Esophagus muscularis mucosa (tissue), 4 donors: ENCODE measurements at regions not wholly inside any gene's neighbourhood (a gene's known extent, or its start where the extent isn't known, plus 50 kb on each side); places are given as distances from the start of the nearest gene placed in this dataset.

Experiments
- DNase-seq: peaks from one replicate; pipeline ENCODE4 v3.0.0-alpha.2; 2017; ENCODE audit errors: extremely low spot score
- H3K27ac ChIP-seq, 4 donors: fragments of 200-600 bp; sonication (generic); replicated peaks in 1 of 4; 1 replicate in 3 of 4; 2 replicates in 1 of 4; pipeline ENCODE4 v1.5.1; 2016 to 2019; ENCODE audit warnings: mild to moderate bottlenecking in 1 of 4
- H3K27me3 ChIP-seq, 4 donors: fragments of 200-600 bp; sonication (generic); one replicate each; pipeline versions ENCODE4 v1.5.1 to v1.6.0; 2016 to 2019
- H3K36me3 ChIP-seq, 4 donors: fragments of 200-600 bp; sonication (generic); one replicate each; pipeline ENCODE4 v1.5.1; 2016 to 2019
- H3K4me1 ChIP-seq, 4 donors: fragments of 200-600 bp; sonication (generic); one replicate each; pipeline ENCODE4 v1.5.1; 2016 to 2019
- H3K4me3 ChIP-seq, 4 donors: fragments of 200-600 bp; sonication (generic); 1 replicate in 2 of 4; 2 replicates in 2 of 4; pipeline ENCODE4 v1.5.1; 2016 to 2019; ENCODE audit warnings: mild to moderate bottlenecking in 4 of 4, moderate library complexity in 1 of 4
- H3K9me3 ChIP-seq, 4 donors: fragments of 200-600 bp; sonication (generic); 1 replicate in 3 of 4; 2 replicates in 1 of 4; pipeline ENCODE4 v1.5.1; 2016 to 2019
- CTCF ChIP-seq, 3 experiments: fragments of 200-600 bp in 2 of 3; fragments of 450-650 bp in 1 of 3; sonication (generic) in 2 of 3; IDR thresholded peaks; one replicate each; pipeline ENCODE4 v1.5.1; 2017 to 2019; ENCODE audit warnings: antibody characterized with exemption in 3 of 3, mild to moderate bottlenecking in 2 of 3, moderate library complexity in 1 of 3
- EP300 ChIP-seq: sonication (generic); formaldehyde crosslinking; IDR thresholded peaks from one replicate; pipeline ENCODE4 v1.6.1; 2017; ENCODE audit warnings: antibody characterized with exemption
- POLR2A ChIP-seq: fragments of 450-650 bp; IDR thresholded peaks from one replicate; pipeline ENCODE4 v1.6.1; 2017; ENCODE audit warnings: antibody characterized with exemption, moderate library complexity, mild to moderate bottlenecking, low read depth
- POLR2AphosphoS5 ChIP-seq, 2 donors: sonication (generic); formaldehyde crosslinking; IDR thresholded peaks; one replicate each; pipeline ENCODE4 v1.6.1; 2017; ENCODE audit warnings: antibody characterized with exemption in 2 of 2
- WGBS: methylation state at CpG from one replicate; pipeline ENCODE4 v1.1.5; 2018; 5-methylcytosine and 5-hydroxymethylcytosine counted together
- intact Hi-C: fragments of 100-400 bp; cut with DNase I; formaldehyde crosslinking; loops from one replicate; pipeline ENCODE4 v1.15.1; 2023

DNA sequence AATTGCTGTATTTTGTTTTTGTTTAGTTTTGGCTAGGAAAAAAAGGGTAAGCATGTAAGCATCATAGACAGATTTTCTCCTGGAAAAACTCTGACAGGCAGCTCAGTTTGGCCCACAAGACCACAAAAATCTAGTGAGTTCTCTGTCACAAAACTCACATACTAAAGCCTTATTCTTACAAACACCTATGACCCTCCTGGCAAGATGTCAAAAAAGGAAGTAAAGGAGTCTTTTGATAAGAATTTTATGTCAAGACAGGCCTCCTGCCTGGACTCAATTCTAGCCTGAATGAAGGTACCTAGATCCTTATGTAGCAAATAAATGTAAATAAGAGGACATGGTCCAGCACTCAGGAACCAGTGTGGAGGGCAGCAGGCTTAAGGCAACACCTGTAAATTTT is 668.3 kb upstream of the ZNF385D start:
- TF ChIP-seq EP300, result no peak
- no peak for TF ChIP-seq POLR2A
- no peak for TF ChIP-seq POLR2AphosphoS5 (IDR thresholded peaks at IDR 0.05)
- no peak for TF ChIP-seq CTCF (IDR thresholded peaks at IDR 0.05)
- no peak overlapping the region for H3K4me3 ChIP-seq
- DNase-seq, result no peak
- H3K4me1 ChIP-seq, result no peaks in the 10 kb centered on the region
- no peaks in the 10 kb centered on the region for H3K36me3 ChIP-seq
- intact Hi-C loops, result no loop called here
- H3K27me3 ChIP-seq, result no peaks in the 10 kb centered on the region
- H3K27ac ChIP-seq, result no peak overlapping the region
- no peaks in the 10 kb centered on the region for H3K9me3 ChIP-seq

DNA sequence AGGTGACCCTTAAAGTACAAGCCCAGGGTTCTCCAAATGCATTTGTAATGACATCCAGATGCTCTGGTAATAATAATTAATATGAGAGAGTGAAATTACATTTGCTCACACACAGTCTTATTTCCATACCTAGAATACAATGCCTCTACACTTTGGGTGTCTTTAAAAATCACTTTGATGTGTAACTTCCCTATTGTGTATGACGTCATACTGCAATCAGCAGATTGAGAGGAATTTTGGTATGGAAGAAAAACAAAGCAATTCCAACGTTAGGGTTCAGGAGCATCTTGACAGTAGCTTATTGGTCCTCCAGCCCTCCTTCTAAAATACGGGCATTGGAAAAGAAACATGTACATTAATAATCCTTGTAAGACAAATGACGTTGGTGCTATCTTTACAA is 670.6 kb upstream of the ZNF385D start:
- no peaks in the 10 kb centered on the region for H3K36me3 ChIP-seq
- intact Hi-C loops, result no loop called here
- no peak overlapping the region for H3K27ac ChIP-seq
- H3K27me3 ChIP-seq, result no peaks in the 10 kb centered on the region
- WGBS, result 72% methylated on average over 4 of the region's 4 CpGs
- TF ChIP-seq POLR2A (no peak), CTCF (IDR thresholded peaks at IDR 0.05) (no peak), POLR2AphosphoS5 (IDR thresholded peaks at IDR 0.05) (no peak), EP300 (no peak)
- no peak overlapping the region for H3K4me3 ChIP-seq
- no peaks in the 10 kb centered on the region for H3K9me3 ChIP-seq
- no peak for DNase-seq
- H3K4me1 ChIP-seq, result no peaks in the 10 kb centered on the region

GRCh38 chr3:22431334-22431733 is 680.3 kb upstream of the ZNF385D start:
- H3K9me3 ChIP-seq, result no peaks in the 10 kb centered on the region
- H3K27me3 ChIP-seq, result no peaks in the 10 kb centered on the region
- no peaks in the 10 kb centered on the region for H3K4me1 ChIP-seq
- WGBS, result 81% methylated on average over 1 of the region's 1 CpG
- no peak for DNase-seq
- TF ChIP-seq POLR2A (no peak), CTCF (IDR thresholded peaks at IDR 0.05) (no peak), POLR2AphosphoS5 (IDR thresholded peaks at IDR 0.05) (no peak), EP300 (no peak)
- H3K27ac ChIP-seq, result no peak overlapping the region
- intact Hi-C loops, result no loop called here
- H3K4me3 ChIP-seq, result no peak overlapping the region
- no peaks in the 10 kb centered on the region for H3K36me3 ChIP-seq

DNA sequence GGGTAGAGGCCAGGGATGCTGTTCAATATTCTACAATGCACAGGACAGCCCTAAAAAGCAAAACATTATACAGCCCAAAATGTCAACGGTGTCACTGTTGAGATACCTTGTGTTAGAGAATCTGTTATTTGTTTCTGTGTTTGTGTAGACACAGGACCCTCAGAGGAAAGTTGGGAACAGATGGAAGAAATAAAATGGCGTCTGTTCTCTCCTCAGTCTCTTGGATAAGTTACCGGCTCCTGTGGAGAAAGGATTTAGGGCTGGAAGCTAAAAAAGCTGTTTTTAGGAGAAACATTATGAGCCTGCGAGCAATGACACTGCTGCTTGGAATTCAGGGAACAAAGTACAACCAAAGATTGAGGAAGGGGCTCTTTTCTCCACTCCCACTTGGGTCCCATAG is 688.6 kb upstream of the ZNF385D start:
- no peaks in the 10 kb centered on the region for H3K9me3 ChIP-seq
- TF ChIP-seq EP300, result no peak
- TF ChIP-seq POLR2AphosphoS5 (IDR thresholded peaks at IDR 0.05), result no peak
- TF ChIP-seq POLR2A, result no peak
- TF ChIP-seq CTCF (IDR thresholded peaks at IDR 0.05), result no peak
- whole genome bisulfite sequencing, result 96% methylated on average over 4 of the region's 4 CpGs
- no peak overlapping the region for H3K4me3 ChIP-seq
- H3K27me3 ChIP-seq, result no peaks in the 10 kb centered on the region
- no peaks in the 10 kb centered on the region for H3K36me3 ChIP-seq
- no peak for DNase-seq
- H3K27ac ChIP-seq, result no peak overlapping the region
- no peaks in the 10 kb centered on the region for H3K4me1 ChIP-seq
- intact Hi-C loops, result no loop called here

- WGBS, result 96% methylated on average over 2 of the region's 2 CpGs
- TF ChIP-seq EP300, result no peak
- no peak for TF ChIP-seq POLR2AphosphoS5 (IDR thresholded peaks at IDR 0.05)
- no peak for TF ChIP-seq POLR2A
- no peak for TF ChIP-seq CTCF (IDR thresholded peaks at IDR 0.05)
- no peak overlapping the region for H3K4me3 ChIP-seq
- H3K9me3 ChIP-seq, result no peaks in the 10 kb centered on the region
- DNase-seq, result no peak
- H3K4me1 ChIP-seq, result no peaks in the 10 kb centered on the region
- intact Hi-C loops, result no loop called here
- H3K27me3 ChIP-seq, result no peaks in the 10 kb centered on the region
- no peaks in the 10 kb centered on the region for H3K36me3 ChIP-seq
- H3K27ac ChIP-seq, result no peak overlapping the region
Measured at GRCh38 chr3:22441711-22442110, 690.7 kb upstream of the ZNF385D start.
